BLaER1 treated with 17β-estradiol and CSF1 and Interleukin-3, amounts not matched to agents 10 nM and 100 nM (cell line): ENCODE measurements at regions not wholly inside any gene's neighbourhood (a gene's known extent, or its start where the extent isn't known, plus 50 kb on each side); places are given as distances from the start of the nearest gene placed in this dataset.

ENCODE experiments used
- H3K27ac ChIP-seq, 11 experiments: shearing (Covaris generic); formaldehyde crosslinking; 2 replicates each; pipeline ENCODE4 v1.8.1; 2022
- H3K27me3 ChIP-seq, 11 experiments: shearing (Covaris generic); formaldehyde crosslinking; 2 replicates each; pipeline ENCODE4 v1.8.1; 2022
- H3K36me3 ChIP-seq, 11 experiments: shearing (Covaris generic); formaldehyde crosslinking; 2 replicates each; pipeline ENCODE4 v1.8.1; 2022
- H3K4me1 ChIP-seq, 10 experiments: shearing (Covaris generic); formaldehyde crosslinking; 2 replicates each; pipeline ENCODE4 v1.8.1; 2022
- H3K4me2 ChIP-seq, 11 experiments: shearing (Covaris generic); formaldehyde crosslinking; 2 replicates each; pipeline ENCODE4 v1.8.1; 2022
- H3K4me3 ChIP-seq, 10 experiments: shearing (Covaris generic); formaldehyde crosslinking; 2 replicates each; pipeline ENCODE4 v1.8.1; 2022
- H3K9ac ChIP-seq, 11 experiments: shearing (Covaris generic); formaldehyde crosslinking; 2 replicates each; pipeline ENCODE4 v1.8.1; 2022
- H3K9me3 ChIP-seq, 11 experiments: shearing (Covaris generic); formaldehyde crosslinking; replicated peaks in 1 of 11; 2 replicates each; pipeline ENCODE4 v1.8.1; 2022
- H4K20me1 ChIP-seq, 11 experiments: shearing (Covaris generic); formaldehyde crosslinking; 2 replicates each; pipeline ENCODE4 v1.8.1; 2022
- Cebpa-rat ChIP-seq, 11 experiments: shearing (Covaris generic); IDR thresholded peaks; 2 replicates each; pipeline ENCODE4 v1.8.1; 2022

DNA sequence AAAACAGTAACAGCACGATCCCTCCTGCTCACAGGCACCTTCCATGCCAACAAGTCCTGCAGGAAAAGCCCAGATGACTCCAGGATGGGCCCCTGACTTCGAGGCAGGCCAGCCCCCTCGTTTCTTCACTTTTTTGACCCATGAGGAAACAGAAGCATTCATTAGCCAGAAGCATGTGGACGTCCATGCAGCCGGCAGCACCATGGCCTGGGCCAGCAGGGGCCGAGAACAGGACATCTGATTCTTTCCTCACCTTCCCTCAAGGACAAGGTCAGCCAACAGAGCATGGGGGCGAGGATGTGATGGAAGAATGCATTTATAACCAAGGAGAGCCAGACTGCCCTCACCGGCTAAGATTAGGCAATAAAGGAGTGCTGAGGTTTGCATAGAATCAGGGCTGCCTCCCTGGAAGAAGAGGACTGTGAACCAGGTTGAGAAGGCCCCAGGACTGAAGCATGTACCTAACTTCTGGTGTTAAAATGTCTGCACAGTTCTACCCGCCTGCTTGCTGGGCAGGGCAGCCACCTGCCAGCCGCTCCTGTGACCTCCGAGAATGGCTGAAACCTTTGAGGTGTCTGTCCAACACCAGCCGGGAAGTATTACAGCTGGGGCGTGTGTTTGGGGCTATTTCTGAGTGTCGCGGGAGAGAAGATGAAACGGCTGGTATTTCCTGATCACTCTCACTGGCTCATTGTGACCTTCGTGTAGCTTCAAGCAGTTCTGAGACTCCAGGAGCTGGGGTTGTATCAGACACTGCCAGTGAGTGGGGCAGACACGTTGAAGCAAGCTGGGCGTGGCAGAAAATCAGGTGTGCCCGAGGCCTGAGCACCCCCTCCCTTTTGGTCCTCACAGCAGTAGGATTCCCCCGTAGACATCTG is 94.0 kb upstream of the TNRC6C start:
- Histone ChIP-seq H3K9ac (peak overlapping the region in 10 of 11 experiments; percentile 28 to 64 (median 47); a peak in 15 of 22 replicates), H3K27ac (peak overlapping the region in 4 of 11 experiments; percentile 32 to 50 (median 37); a peak in 11 of 22 replicates), H3K9me3 (no peaks in the 10 kb centered on the region), H3K27me3 (peaks cover 0 to 65% (median 21%) of the 10 kb centered on the region in 11 experiments; a peak in 16 of 22 replicates), H3K4me3 (peak overlapping the region in 3 of 10 experiments; percentile 13 to 29 (median 18); a peak in 4 of 20 replicates), H3K36me3 (no peaks in the 10 kb centered on the region), H3K4me1 (peaks cover 51 to 74% (median 66%) of the 10 kb centered on the region in 10 experiments), H3K4me2 (peak overlapping the region; percentile 78 to 95 (median 91)), H4K20me1 (peaks cover 0 to 34% (median 17%) of the 10 kb centered on the region in 11 experiments; a peak in 13 of 22 replicates)
- TF ChIP-seq Cebpa-rat (IDR thresholded peaks at IDR 0.05), result no peak

GRCh38 chr17:77865112-77865611 is 93.3 kb upstream of the TNRC6C start:
- Histone ChIP-seq H3K4me3 (no peak overlapping the region), H3K9me3 (no peaks in the 10 kb centered on the region), H3K36me3 (no peaks in the 10 kb centered on the region), H4K20me1 (peaks cover 0 to 38% (median 17%) of the 10 kb centered on the region in 11 experiments; a peak in 13 of 22 replicates), H3K27ac (no peak overlapping the region; a peak in 1 of 22 replicates), H3K4me2 (peak overlapping the region; percentile 78 to 95 (median 91)), H3K27me3 (peaks cover 0 to 65% (median 22%) of the 10 kb centered on the region in 11 experiments; a peak in 16 of 22 replicates), H3K4me1 (peaks cover 58 to 80% (median 73%) of the 10 kb centered on the region in 10 experiments), H3K9ac (peak overlapping the region in 6 of 11 experiments; percentile 17 to 64 (median 53); a peak in 11 of 22 replicates)
- no peak for TF ChIP-seq Cebpa-rat (IDR thresholded peaks at IDR 0.05)

GRCh38 chr17:77865716-77866115 is 92.8 kb upstream of the TNRC6C start:
- Histone ChIP-seq H3K4me3 (no peak overlapping the region), H3K9me3 (no peaks in the 10 kb centered on the region), H4K20me1 (peaks cover 0 to 38% (median 17%) of the 10 kb centered on the region in 11 experiments; a peak in 13 of 22 replicates), H3K9ac (peak overlapping the region in 5 of 11 experiments; percentile 17 to 64 (median 51); a peak in 4 of 22 replicates), H3K36me3 (no peaks in the 10 kb centered on the region), H3K4me1 (peaks cover 61 to 83% (median 76%) of the 10 kb centered on the region in 10 experiments), H3K27me3 (peaks cover 0 to 60% (median 22%) of the 10 kb centered on the region in 11 experiments; a peak in 16 of 22 replicates), H3K27ac (no peak overlapping the region), H3K4me2 (peak overlapping the region; percentile 78 to 95 (median 91))
- no peak for TF ChIP-seq Cebpa-rat (IDR thresholded peaks at IDR 0.05)

DNA sequence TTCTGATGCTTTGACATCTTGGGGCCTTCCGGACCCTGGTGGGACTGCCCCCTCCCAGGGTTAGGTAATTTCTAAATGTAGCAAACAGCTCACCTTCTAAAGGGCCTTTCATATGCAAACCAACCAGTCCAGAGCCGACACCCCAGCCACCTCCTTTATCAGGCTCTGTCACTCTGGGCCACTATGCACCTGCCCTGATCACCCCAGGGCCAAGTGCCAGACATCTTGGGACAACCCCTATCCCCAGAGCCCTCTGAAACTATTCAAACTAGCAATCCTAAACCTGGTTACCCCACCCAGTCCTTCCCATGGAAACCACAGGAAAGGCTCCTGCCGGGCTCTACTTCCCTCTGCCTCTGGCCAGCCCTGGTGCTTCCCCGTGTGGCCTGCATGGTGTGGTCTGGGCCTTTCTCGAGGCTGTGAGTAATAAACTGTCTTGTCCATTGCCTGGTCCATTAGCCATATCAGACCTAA is 91.2 kb upstream of the TNRC6C start:
- TF ChIP-seq Cebpa-rat (IDR thresholded peaks at IDR 0.05), result no peak
- peaks cover 0 to 38% (median 17%) of the 10 kb centered on the region in 11 experiments; a peak in 12 of 22 replicates for H4K20me1 ChIP-seq
- H3K4me3 ChIP-seq, result no peak overlapping the region
- H3K27me3 ChIP-seq, result peaks cover 0 to 65% (median 22%) of the 10 kb centered on the region in 11 experiments; a peak in 16 of 22 replicates
- no peaks in the 10 kb centered on the region for H3K36me3 ChIP-seq
- H3K4me2 ChIP-seq, result peak overlapping the region in 10 of 11 experiments; percentile 0 to 87 (median 34); a peak in 15 of 22 replicates
- H3K9ac ChIP-seq, result no peak overlapping the region
- H3K27ac ChIP-seq, result no peak overlapping the region
- no peaks in the 10 kb centered on the region for H3K9me3 ChIP-seq
- H3K4me1 ChIP-seq, result peaks cover 59 to 77% (median 72%) of the 10 kb centered on the region in 10 experiments

GRCh38 chr17:77867976-77868713 is 90.4 kb upstream of the TNRC6C start:
- H3K9me3 ChIP-seq, result no peaks in the 10 kb centered on the region
- peak overlapping the region; percentile 8 to 87 (median 75); a peak in 15 of 22 replicates for H3K4me2 ChIP-seq
- no peak for TF ChIP-seq Cebpa-rat (IDR thresholded peaks at IDR 0.05)
- no peak overlapping the region for H3K4me3 ChIP-seq
- H4K20me1 ChIP-seq, result peaks cover 0 to 38% (median 17%) of the 10 kb centered on the region in 11 experiments; a peak in 12 of 22 replicates
- H3K36me3 ChIP-seq, result no peaks in the 10 kb centered on the region
- H3K27me3 ChIP-seq, result peaks cover 0 to 70% (median 22%) of the 10 kb centered on the region in 11 experiments; a peak in 16 of 22 replicates
- H3K4me1 ChIP-seq, result peaks cover 51 to 74% (median 66%) of the 10 kb centered on the region in 10 experiments
- no peak overlapping the region for H3K27ac ChIP-seq
- H3K9ac ChIP-seq, result no peak overlapping the region

DNA sequence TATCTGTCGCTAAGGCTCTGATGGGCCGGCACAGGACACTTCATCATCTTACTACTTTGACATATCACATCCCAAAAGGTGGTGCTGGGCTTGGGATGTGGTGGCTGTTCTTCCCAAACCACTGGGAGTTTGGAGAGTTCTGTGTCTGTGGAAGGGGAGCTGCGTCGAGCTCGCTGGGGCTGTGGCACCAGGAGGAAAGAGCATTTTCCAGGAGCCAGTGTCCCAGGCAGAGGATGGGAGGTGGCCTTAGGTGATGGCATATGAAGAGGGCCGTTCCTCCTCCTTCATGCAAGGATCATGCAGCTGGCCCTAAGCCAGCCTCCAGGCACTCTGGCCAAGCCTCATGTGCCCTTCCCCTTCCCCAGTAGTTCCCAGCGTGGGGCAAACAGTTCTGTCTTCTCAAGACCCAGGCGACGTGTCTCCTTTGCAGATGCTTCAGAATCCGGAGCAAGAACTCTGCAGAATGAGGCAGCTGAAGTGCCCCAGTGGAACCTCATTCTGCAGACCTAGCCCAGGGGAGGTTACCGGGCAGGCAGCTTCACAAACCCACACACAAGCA is 89.4 kb upstream of the TNRC6C start:
- Histone ChIP-seq H3K27me3 (peaks cover 0 to 74% (median 22%) of the 10 kb centered on the region in 11 experiments; a peak in 16 of 22 replicates), H3K9me3 (no peaks in the 10 kb centered on the region), H4K20me1 (peaks cover 0 to 31% (median 16%) of the 10 kb centered on the region in 11 experiments; a peak in 12 of 22 replicates), H3K4me3 (no peak overlapping the region), H3K27ac (no peak overlapping the region), H3K4me1 (peaks cover 42 to 64% (median 57%) of the 10 kb centered on the region in 10 experiments), H3K36me3 (no peaks in the 10 kb centered on the region), H3K9ac (peak overlapping the region in 1 of 11 experiments; percentile 26; a peak in 2 of 22 replicates), H3K4me2 (peak overlapping the region; percentile 56 to 91 (median 78))
- no peak for TF ChIP-seq Cebpa-rat (IDR thresholded peaks at IDR 0.05)

GRCh38 chr17:77869665-77870132 is 88.8 kb upstream of the TNRC6C start:
- peak in 7 of 11 experiments; percentile 40 to 71 (median 53); a peak in 11 of 22 replicates for TF ChIP-seq Cebpa-rat (IDR thresholded peaks at IDR 0.05)
- H3K27ac ChIP-seq, result peak overlapping the region in 1 of 11 experiments; percentile 12; a peak in 1 of 22 replicates

More at GRCh38 chr17:77869665-77870132, 88.8 kb upstream of the TNRC6C start:
- peaks cover 36 to 61% (median 51%) of the 10 kb centered on the region in 10 experiments for H3K4me1 ChIP-seq
- H3K9ac ChIP-seq, result no peak overlapping the region; a peak in 1 of 22 replicates
- H4K20me1 ChIP-seq, result peaks cover 0 to 25% (median 16%) of the 10 kb centered on the region in 11 experiments; a peak in 12 of 22 replicates
- H3K27me3 ChIP-seq, result peaks cover 0 to 72% (median 22%) of the 10 kb centered on the region in 11 experiments; a peak in 16 of 22 replicates
- peak overlapping the region; percentile 56 to 91 (median 78) for H3K4me2 ChIP-seq
- peaks cover 0 to 2% (median 0%) of the 10 kb centered on the region in 11 experiments; a peak in 3 of 22 replicates for H3K9me3 ChIP-seq
- no peak overlapping the region for H3K4me3 ChIP-seq
- no peaks in the 10 kb centered on the region for H3K36me3 ChIP-seq
